ENCODE measurements at regions not wholly inside any gene's neighbourhood (a gene's known extent, or its start where the extent isn't known, plus 50 kb on each side); places are given as distances from the start of the nearest gene placed in this dataset.

GRCh38 chr4:135485371-135485770 lies 1283.8 kb upstream of the PABPC4L start:
- no peak for TF ChIP-seq CTCF (conservative IDR thresholded peaks at IDR 0.05)
- no peak for TF ChIP-seq EZH2 (IDR thresholded peaks at IDR 0.05; ENCODE audit: low read depth)
